AG04449 (cell line): ENCODE measurements at regions not wholly inside any gene's neighbourhood (a gene's known extent, or its start where the extent isn't known, plus 50 kb on each side); places are given as distances from the start of the nearest gene placed in this dataset.

Experiments
- CTCF ChIA-PET: fragments of 350-600 bp; formaldehyde crosslinking; extraction: SDS; loops from one replicate; lab custom pipeline; 2021; ENCODE audit warnings: antibody characterized with exemption; lab: Yijun Ruan, JAX
- POLR2A ChIA-PET: fragments of 400-600, 350-600 bp; formaldehyde crosslinking; extraction: SDS; loops from one replicate; lab custom pipeline; 2020; ENCODE audit warnings: antibody characterized with exemption, inconsistent platforms; lab: Yijun Ruan, JAX
- DNase-seq: peaks from one replicate; pipeline ENCODE4 v3.0.0-alpha.2; 2010; ENCODE audit warnings: low read depth, low spot score
- H3K4me3 ChIP-seq: 2 replicates; pipeline ENCODE4 v1.5.1; 2011; ENCODE audit warnings: low read depth, mild to moderate bottlenecking, control low read depth, low read length
- CTCF ChIP-seq: IDR thresholded peaks from one replicate; pipeline ENCODE4 v1.5.1; 2011; ENCODE audit warnings: mild to moderate bottlenecking, moderate library complexity, low read length, control low read depth, inconsistent platforms; ENCODE audit not compliant: insufficient read depth; ENCODE audit errors: missing control alignments

GRCh38 chr18:34611904-34612303 lies 98.2 kb upstream of the DTNA start:
- ChIA-PET POLR2A (no interaction called here), CTCF (no interaction called here)
- H3K4me3 ChIP-seq: no peak overlapping the region
- TF ChIP-seq CTCF: no peak
- no peak for DNase-seq

- ChIA-PET CTCF (no interaction called here), POLR2A (no interaction called here)
- no peak overlapping the region for H3K4me3 ChIP-seq
- TF ChIP-seq CTCF: no peak
- DNase-seq: no peak
Measured at GRCh38 chr18:34620258-34620861, 89.7 kb upstream of the DTNA start.

- no peak for TF ChIP-seq CTCF
- ChIA-PET CTCF (interaction anchor here (0.9 to 1.1 kb wide), 2 partner anchors 14 to 38 kb away, joined by 3 read pairs; no protein-coding TSS in a partner anchor), POLR2A (interaction anchor here (0.5 kb wide), 1 partner anchor 12 kb away, joined by 3 read pairs; no protein-coding TSS in a partner anchor)
- no peak overlapping the region for H3K4me3 ChIP-seq
- no peak for DNase-seq
Measured at GRCh38 chr18:34623557-34623956, 86.5 kb upstream of the DTNA start.

- H3K4me3 ChIP-seq: no peak overlapping the region
- ChIA-PET CTCF (no interaction called here), POLR2A (no interaction called here)
- TF ChIP-seq CTCF: no peak
- DNase-seq: no peak
Measured at GRCh38 chr18:34624551-34624950, 85.5 kb upstream of the DTNA start.

- no peak for DNase-seq
- CTCF ChIA-PET: no interaction called here
- TF ChIP-seq CTCF: no peak
- POLR2A ChIA-PET: no interaction called here
- H3K4me3 ChIP-seq: no peak overlapping the region
Measured at GRCh38 chr18:34626404-34627136, 83.5 kb upstream of the DTNA start.

GRCh38 chr18:34627137-34627920 lies 82.8 kb upstream of the DTNA start:
- DNase-seq: no peak
- CTCF ChIA-PET: no interaction called here
- POLR2A ChIA-PET: no interaction called here
- TF ChIP-seq CTCF: no peak
- no peak overlapping the region for H3K4me3 ChIP-seq
